Gastrocnemius medialis (tissue), 4 donors: ENCODE measurements at regions not wholly inside any gene's neighbourhood (a gene's known extent, or its start where the extent isn't known, plus 50 kb on each side); places are given as distances from the start of the nearest gene placed in this dataset.

Source experiments
- POLR2A ChIP-seq, 2 donors: fragments of 450-650 bp; IDR thresholded peaks; one replicate each; pipeline ENCODE4 v1.6.1; 2017; ENCODE audit warnings: antibody characterized with exemption in 2 of 2, mild to moderate bottlenecking in 2 of 2, moderate library complexity in 2 of 2
- TF ChIP-seq, protein P1 (sequence below), 5 experiments: fragments of 450-650 bp in 3 of 5; fragments of 200-600 bp in 2 of 5; sonication (generic) in 2 of 5; IDR thresholded peaks in 4 of 5; conservative IDR thresholded peaks in 1 of 5; 1 replicate in 4 of 5; 2 replicates in 1 of 5; pipeline ENCODE4 v1.5.1; 2016 to 2019; ENCODE audit warnings: antibody characterized with exemption in 5 of 5, mild to moderate bottlenecking in 3 of 5, moderate library complexity in 3 of 5

GRCh38 chr2:175676813-175677212 lies 325.3 kb downstream of the LNPK start:
- TF ChIP-seq, protein P1, sequence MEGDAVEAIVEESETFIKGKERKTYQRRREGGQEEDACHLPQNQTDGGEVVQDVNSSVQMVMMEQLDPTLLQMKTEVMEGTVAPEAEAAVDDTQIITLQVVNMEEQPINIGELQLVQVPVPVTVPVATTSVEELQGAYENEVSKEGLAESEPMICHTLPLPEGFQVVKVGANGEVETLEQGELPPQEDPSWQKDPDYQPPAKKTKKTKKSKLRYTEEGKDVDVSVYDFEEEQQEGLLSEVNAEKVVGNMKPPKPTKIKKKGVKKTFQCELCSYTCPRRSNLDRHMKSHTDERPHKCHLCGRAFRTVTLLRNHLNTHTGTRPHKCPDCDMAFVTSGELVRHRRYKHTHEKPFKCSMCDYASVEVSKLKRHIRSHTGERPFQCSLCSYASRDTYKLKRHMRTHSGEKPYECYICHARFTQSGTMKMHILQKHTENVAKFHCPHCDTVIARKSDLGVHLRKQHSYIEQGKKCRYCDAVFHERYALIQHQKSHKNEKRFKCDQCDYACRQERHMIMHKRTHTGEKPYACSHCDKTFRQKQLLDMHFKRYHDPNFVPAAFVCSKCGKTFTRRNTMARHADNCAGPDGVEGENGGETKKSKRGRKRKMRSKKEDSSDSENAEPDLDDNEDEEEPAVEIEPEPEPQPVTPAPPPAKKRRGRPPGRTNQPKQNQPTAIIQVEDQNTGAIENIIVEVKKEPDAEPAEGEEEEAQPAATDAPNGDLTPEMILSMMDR (IDR thresholded peaks at IDR 0.05 in 4 of 5, conservative IDR thresholded peaks at IDR 0.05 in 1 of 5): no peak
- no peak for TF ChIP-seq POLR2A (IDR thresholded peaks at IDR 0.05)
